Spleen (tissue), 11 donors: ENCODE measurements at regions not wholly inside any gene's neighbourhood (a gene's known extent, or its start where the extent isn't known, plus 50 kb on each side); places are given as distances from the start of the nearest gene placed in this dataset.
"Not testable (repeated sequence)": the region's sequence is repeated elsewhere in the genome, so short reads cannot be mapped to it uniquely, and the experiment has no call there.

Source experiments
- DNase-seq: peaks from one replicate; pipeline ENCODE4 v3.0.0-alpha.2; 2020
- H3K27ac ChIP-seq, 8 donors: fragments of 200-600 bp; sonication (generic) in 7 of 8; 1 replicate in 4 of 8; 2 replicates in 4 of 8; pipeline versions ENCODE4 v1.5.0 to v1.8.0; 2016 to 2021; ENCODE audit warnings: inconsistent platforms in 4 of 8, mild to moderate bottlenecking in 4 of 8, moderate library complexity in 1 of 8
- H3K27me3 ChIP-seq, 7 donors: fragments of 200-600 bp; sonication (generic) in 6 of 7; replicated peaks in 1 of 7; 1 replicate in 4 of 7; 2 replicates in 3 of 7; pipeline versions ENCODE4 v1.5.0 to v1.8.0; 2016 to 2021; ENCODE audit warnings: inconsistent platforms in 3 of 7, mild to moderate bottlenecking in 1 of 7
- H3K36me3 ChIP-seq, 6 donors: fragments of 200-600 bp; sonication (generic) in 5 of 6; 1 replicate in 4 of 6; 2 replicates in 2 of 6; pipeline versions ENCODE4 v1.5.0 to v1.8.0; 2016 to 2021; ENCODE audit warnings: inconsistent platforms in 2 of 6
- H3K4me1 ChIP-seq, 6 donors: fragments of 200-600 bp; sonication (generic) in 5 of 6; 1 replicate in 3 of 6; 2 replicates in 3 of 6; pipeline versions ENCODE4 v1.5.0 to v1.8.0; 2016 to 2021; ENCODE audit warnings: inconsistent platforms in 3 of 6
- H3K4me3 ChIP-seq, 8 donors: fragments of 200-600 bp; sonication (generic) in 7 of 8; 1 replicate in 4 of 8; 2 replicates in 4 of 8; pipeline versions ENCODE4 v1.5.0 to v1.8.0; 2016 to 2021; ENCODE audit warnings: inconsistent platforms in 4 of 8, mild to moderate bottlenecking in 4 of 8, moderate library complexity in 2 of 8
- H3K9me3 ChIP-seq, 8 donors: fragments of 200-600 bp; sonication (generic) in 7 of 8; 1 replicate in 4 of 8; 2 replicates in 4 of 8; pipeline versions ENCODE4 v1.5.0 to v1.8.0; 2016 to 2021; ENCODE audit warnings: inconsistent platforms in 4 of 8
- CTCF ChIP-seq, 11 experiments: fragments of 200-600 bp in 7 of 11; fragments of 450-650 bp in 4 of 11; sonication (generic) in 4 of 11; IDR thresholded peaks in 8 of 11; conservative IDR thresholded peaks in 3 of 11; 1 replicate in 7 of 11; 2 replicates in 4 of 11; pipeline versions ENCODE4 v1.4.0 to v1.8.0; 2016 to 2021; ENCODE audit warnings: antibody characterized with exemption in 11 of 11, inconsistent platforms in 4 of 11, mild to moderate bottlenecking in 1 of 11
- POLR2A ChIP-seq, 3 donors: fragments of 450-650 bp; IDR thresholded peaks; one replicate each; pipeline ENCODE4 v1.5.1; 2017; ENCODE audit warnings: antibody characterized with exemption in 3 of 3, mild to moderate bottlenecking in 1 of 3
- POLR2AphosphoS5 ChIP-seq, 3 donors: sonication (generic); formaldehyde crosslinking; IDR thresholded peaks; one replicate each; pipeline ENCODE4 v1.5.1; 2017; ENCODE audit warnings: antibody characterized with exemption in 3 of 3
- WGBS, 5 donors: extraction: QIAGEN DNeasy Blood & Tissue Kit in 3 of 5; methylation state at CpG; one replicate each; pipeline versions ENCODE4 v1.1.5 to v1.1.7; 2013 to 2018; 5-methylcytosine and 5-hydroxymethylcytosine counted together
- intact Hi-C: fragments of 100-400 bp; cut with DNase I; formaldehyde crosslinking; loops from one replicate; pipeline ENCODE4 v1.15.0; 2023; ENCODE audit warnings: low total_unique reads
- donor health status: healthy with polysubstance abuse.
- donor health status: DM: no; HTN: no; CAD: no; lungs with moderate emphysema.
- donor health status: DM: no; HTN: no; CAD: no.
- donor health status: Bipolar disorder and iron deficiency.
- donor health status: healthy.
- donor health status: DM: no; HTN: no; CAD: no.
- donor health status: DM: yes; HTN: yes; CAD: no.

GRCh38 chr22:44561139-44561840 is 63.3 kb upstream of the RTL6 start:
- H3K4me1 ChIP-seq = no peaks in the 10 kb centered on the region
- H3K9me3 ChIP-seq = peaks cover 0 to 18% (median 13%) of the 10 kb centered on the region in 8 donors
- peaks cover 0 to 5% (median 0%) of the 10 kb centered on the region in 7 donors for H3K27me3 ChIP-seq
- intact Hi-C loops = loop anchor here (10.0 kb wide), 1 partner anchor 476 kb away; no protein-coding TSS in a partner anchor
- DNase-seq = no peak
- 78 to 90% (median 89%) methylated on average over 6 of the region's 6 CpGs for WGBS, 5 donors
- H3K36me3 ChIP-seq = no peaks in the 10 kb centered on the region
- no peak overlapping the region for H3K4me3 ChIP-seq
- no peak for TF ChIP-seq POLR2AphosphoS5 (IDR thresholded peaks at IDR 0.05)
- no peak for TF ChIP-seq POLR2A (IDR thresholded peaks at IDR 0.05)
- no peak for TF ChIP-seq CTCF (IDR thresholded peaks at IDR 0.05 in 8 of 11, conservative IDR thresholded peaks at IDR 0.05 in 3 of 11)
- no peak overlapping the region for H3K27ac ChIP-seq

GRCh38 chr22:44558671-44559070 is 60.6 kb upstream of the RTL6 start:
- H3K36me3 ChIP-seq, H3K9me3 ChIP-seq, intact Hi-C loops, H3K27ac ChIP-seq, H3K4me3 ChIP-seq, H3K4me1 ChIP-seq, DNase-seq: not testable (repeated sequence)
- 81 to 97% (median 85%) methylated on average over 7 of the region's 7 CpGs for WGBS, 5 donors
- H3K27me3 ChIP-seq = peaks cover 0 to 11% (median 0%) of the 10 kb centered on the region in 7 donors

GRCh38 chr22:44557872-44558271 is 59.8 kb upstream of the RTL6 start:
- H3K27me3 ChIP-seq = peaks cover 0 to 11% (median 0%) of the 10 kb centered on the region in 7 donors
- intact Hi-C loops, H3K4me3 ChIP-seq, H3K36me3 ChIP-seq, H3K9me3 ChIP-seq, H3K4me1 ChIP-seq, H3K27ac ChIP-seq, DNase-seq: not testable (repeated sequence)
- WGBS, 5 donors = 90 to 98% (median 92%) methylated on average over 4 of the region's 4 CpGs

- H3K27me3 ChIP-seq = peaks cover 0 to 11% (median 0%) of the 10 kb centered on the region in 7 donors
- TF ChIP-seq CTCF (IDR thresholded peaks at IDR 0.05 in 8 of 11, conservative IDR thresholded peaks at IDR 0.05 in 3 of 11) (no peak), POLR2AphosphoS5 (IDR thresholded peaks at IDR 0.05) (no peak), POLR2A (IDR thresholded peaks at IDR 0.05) (no peak)
- no peaks in the 10 kb centered on the region for H3K36me3 ChIP-seq
- no peaks in the 10 kb centered on the region for H3K9me3 ChIP-seq
- DNase-seq = no peak
- H3K4me3 ChIP-seq = no peak overlapping the region
- no peaks in the 10 kb centered on the region for H3K4me1 ChIP-seq
- H3K27ac ChIP-seq = no peak overlapping the region
- 87 to 93% (median 90%) methylated on average over 8 of the region's 8 CpGs for WGBS, 5 donors
- intact Hi-C loops = no loop called here
These were observed 59.2 kb upstream of the RTL6 start for GRCh38 chr22:44557064-44557748.

GRCh38 chr22:44555597-44555996 is 57.6 kb upstream of the RTL6 start:
- Histone ChIP-seq H3K4me1 (peaks cover 0 to 12% (median 7%) of the 10 kb centered on the region in 6 donors), H3K27me3 (peaks cover 0 to 11% (median 0%) of the 10 kb centered on the region in 7 donors), H3K36me3 (no peaks in the 10 kb centered on the region), H3K4me3 (no peak overlapping the region), H3K9me3 (no peaks in the 10 kb centered on the region), H3K27ac (no peak overlapping the region)
- WGBS, 5 donors = 79 to 97% (median 91%) methylated on average over 2 of the region's 2 CpGs
- no peak for TF ChIP-seq POLR2AphosphoS5 (IDR thresholded peaks at IDR 0.05)
- no peak for TF ChIP-seq CTCF (IDR thresholded peaks at IDR 0.05 in 8 of 11, conservative IDR thresholded peaks at IDR 0.05 in 3 of 11)
- no peak for TF ChIP-seq POLR2A (IDR thresholded peaks at IDR 0.05)
- intact Hi-C loops = no loop called here
- no peak for DNase-seq
